ENCODE measurements at regions not wholly inside any gene's neighbourhood (a gene's known extent, or its start where the extent isn't known, plus 50 kb on each side); places are given as distances from the start of the nearest gene placed in this dataset.

DNA sequence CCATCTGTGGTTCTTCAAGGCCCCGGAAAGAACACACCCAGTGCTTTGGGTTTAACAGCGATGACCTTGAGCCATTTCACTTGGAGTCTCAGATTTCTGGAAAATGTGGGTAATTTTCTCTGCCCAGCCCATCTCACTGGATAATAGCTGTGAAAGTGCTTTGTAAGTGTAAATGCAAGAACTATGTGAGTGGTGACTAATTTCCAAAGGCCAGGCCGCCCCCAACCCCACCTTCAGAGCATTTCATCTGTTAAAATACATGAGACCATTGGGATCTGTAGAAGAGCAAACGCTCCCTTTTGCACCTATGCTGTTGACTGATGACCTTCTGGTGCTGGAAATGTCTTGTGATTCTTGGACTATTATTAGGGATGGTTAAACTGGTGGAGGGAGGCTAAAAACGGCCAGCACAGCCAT lies 196.8 kb upstream of the LPP start:
- Histone ChIP-seq H3K36me3 (ENCODE audit: control insufficient read depth in 1 of 2, insufficient read depth in 2 of 2, low read length in 2 of 2) (no peaks in the 10 kb centered on the region), H3K4me3 (ENCODE audit: low read depth in 1 of 2, low read length in 2 of 2) (no peak overlapping the region), H3K9ac (ENCODE audit: low read depth in 1 of 2, low read length in 2 of 2) (no peak overlapping the region), H3K9me3 (ENCODE audit: control insufficient read depth in 1 of 2, low read length in 2 of 2) (no peaks in the 10 kb centered on the region), H3K27me3 (ENCODE audit: control insufficient read depth in 1 of 2, insufficient read depth in 2 of 2, low read length in 2 of 2) (no peaks in the 10 kb centered on the region), H3K27ac (ENCODE audit: low read depth, low read length) (no peak overlapping the region), H3K4me1 (ENCODE audit: control insufficient read depth in 1 of 2, insufficient read depth in 2 of 2, low read length in 2 of 2) (peaks cover 12 to 20% of the 10 kb centered on the region in 2 donors)

GRCh38 chr3:187957582-187957981 lies 196.4 kb upstream of the LPP start:
- Histone ChIP-seq H3K9ac (ENCODE audit: low read depth in 1 of 2, low read length in 2 of 2) (no peak overlapping the region), H3K4me1 (ENCODE audit: control insufficient read depth in 1 of 2, insufficient read depth in 2 of 2, low read length in 2 of 2) (peaks cover 12 to 20% of the 10 kb centered on the region in 2 donors), H3K27ac (ENCODE audit: low read depth, low read length) (no peak overlapping the region), H3K36me3 (ENCODE audit: control insufficient read depth in 1 of 2, insufficient read depth in 2 of 2, low read length in 2 of 2) (no peaks in the 10 kb centered on the region), H3K4me3 (ENCODE audit: low read depth in 1 of 2, low read length in 2 of 2) (no peak overlapping the region), H3K27me3 (ENCODE audit: control insufficient read depth in 1 of 2, insufficient read depth in 2 of 2, low read length in 2 of 2) (no peaks in the 10 kb centered on the region), H3K9me3 (ENCODE audit: control insufficient read depth in 1 of 2, low read length in 2 of 2) (no peaks in the 10 kb centered on the region)

GRCh38 chr3:187958432-187959003 lies 195.4 kb upstream of the LPP start:
- no peaks in the 10 kb centered on the region for H3K36me3 ChIP-seq (ENCODE audit: control insufficient read depth in 1 of 2, insufficient read depth in 2 of 2, low read length in 2 of 2)
- peaks cover 12 to 20% of the 10 kb centered on the region in 2 donors for H3K4me1 ChIP-seq (ENCODE audit: control insufficient read depth in 1 of 2, insufficient read depth in 2 of 2, low read length in 2 of 2)
- no peaks in the 10 kb centered on the region for H3K9me3 ChIP-seq (ENCODE audit: control insufficient read depth in 1 of 2, low read length in 2 of 2)
- H3K4me3 ChIP-seq (ENCODE audit: low read depth in 1 of 2, low read length in 2 of 2): no peak overlapping the region
- H3K27ac ChIP-seq (ENCODE audit: low read depth, low read length): no peak overlapping the region
- H3K9ac ChIP-seq (ENCODE audit: low read depth in 1 of 2, low read length in 2 of 2): no peak overlapping the region
- no peaks in the 10 kb centered on the region for H3K27me3 ChIP-seq (ENCODE audit: control insufficient read depth in 1 of 2, insufficient read depth in 2 of 2, low read length in 2 of 2)

GRCh38 chr3:187960820-187961219 lies 193.1 kb upstream of the LPP start:
- Histone ChIP-seq H3K9me3 (ENCODE audit: control insufficient read depth in 1 of 2, low read length in 2 of 2) (no peaks in the 10 kb centered on the region), H3K4me1 (ENCODE audit: control insufficient read depth in 1 of 2, insufficient read depth in 2 of 2, low read length in 2 of 2) (peaks cover under 1 to 4% of the 10 kb centered on the region in 2 donors), H3K27ac (ENCODE audit: low read depth, low read length) (no peak overlapping the region), H3K36me3 (ENCODE audit: control insufficient read depth in 1 of 2, insufficient read depth in 2 of 2, low read length in 2 of 2) (no peaks in the 10 kb centered on the region), H3K9ac (ENCODE audit: low read depth in 1 of 2, low read length in 2 of 2) (no peak overlapping the region), H3K4me3 (ENCODE audit: low read depth in 1 of 2, low read length in 2 of 2) (no peak overlapping the region), H3K27me3 (ENCODE audit: control insufficient read depth in 1 of 2, insufficient read depth in 2 of 2, low read length in 2 of 2) (no peaks in the 10 kb centered on the region)

- H3K36me3 ChIP-seq (ENCODE audit: control insufficient read depth in 1 of 2, insufficient read depth in 2 of 2, low read length in 2 of 2): no peaks in the 10 kb centered on the region
- no peaks in the 10 kb centered on the region for H3K27me3 ChIP-seq (ENCODE audit: control insufficient read depth in 1 of 2, insufficient read depth in 2 of 2, low read length in 2 of 2)
- no peak overlapping the region for H3K9ac ChIP-seq (ENCODE audit: low read depth in 1 of 2, low read length in 2 of 2)
- H3K9me3 ChIP-seq (ENCODE audit: control insufficient read depth in 1 of 2, low read length in 2 of 2): no peaks in the 10 kb centered on the region
- H3K4me1 ChIP-seq (ENCODE audit: control insufficient read depth in 1 of 2, insufficient read depth in 2 of 2, low read length in 2 of 2): peaks cover 0 to 4% of the 10 kb centered on the region in 2 donors
- H3K4me3 ChIP-seq (ENCODE audit: low read depth in 1 of 2, low read length in 2 of 2): no peak overlapping the region
- H3K27ac ChIP-seq (ENCODE audit: low read depth, low read length): no peak overlapping the region
Measured at GRCh38 chr3:187961366-187961765, 192.6 kb upstream of the LPP start.

DNA sequence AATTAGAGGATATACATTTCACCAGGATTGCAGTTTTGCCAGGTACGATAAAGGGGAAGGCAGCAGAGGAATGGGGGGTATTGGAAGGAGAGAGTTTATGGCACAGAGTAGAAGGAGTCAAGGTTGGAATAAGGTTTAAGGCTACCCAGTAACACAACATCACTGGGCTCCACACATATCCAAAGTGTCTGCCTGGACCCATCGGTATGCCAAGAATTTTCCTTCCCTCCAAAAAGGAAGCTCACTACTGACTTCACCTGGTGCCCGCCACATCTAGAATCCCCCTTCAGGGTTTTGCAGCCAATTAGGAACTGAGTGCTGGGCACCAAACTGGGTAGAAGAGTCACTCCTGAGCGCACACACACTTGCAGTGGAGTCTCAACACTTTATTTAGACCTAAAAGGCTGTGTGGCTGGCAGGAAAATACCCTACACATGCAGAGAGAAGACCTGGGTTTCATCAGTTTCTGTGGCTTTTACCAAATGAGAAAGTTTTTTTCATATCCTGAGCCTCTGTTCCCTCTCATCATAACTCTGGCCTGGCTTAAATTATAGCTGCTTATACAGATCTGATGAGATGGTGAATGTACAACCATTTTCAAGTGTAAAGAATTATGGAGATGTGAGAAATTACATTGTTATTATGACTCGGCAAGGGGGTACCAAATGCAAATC lies 190.8 kb upstream of the LPP start:
- Histone ChIP-seq H3K9me3 (ENCODE audit: control insufficient read depth in 1 of 2, low read length in 2 of 2) (no peaks in the 10 kb centered on the region), H3K4me1 (ENCODE audit: control insufficient read depth in 1 of 2, insufficient read depth in 2 of 2, low read length in 2 of 2) (no peaks in the 10 kb centered on the region), H3K27me3 (ENCODE audit: control insufficient read depth in 1 of 2, insufficient read depth in 2 of 2, low read length in 2 of 2) (no peaks in the 10 kb centered on the region), H3K36me3 (ENCODE audit: control insufficient read depth in 1 of 2, insufficient read depth in 2 of 2, low read length in 2 of 2) (no peaks in the 10 kb centered on the region), H3K27ac (ENCODE audit: low read depth, low read length) (no peak overlapping the region), H3K4me3 (ENCODE audit: low read depth in 1 of 2, low read length in 2 of 2) (no peak overlapping the region), H3K9ac (ENCODE audit: low read depth in 1 of 2, low read length in 2 of 2) (no peak overlapping the region)

DNA sequence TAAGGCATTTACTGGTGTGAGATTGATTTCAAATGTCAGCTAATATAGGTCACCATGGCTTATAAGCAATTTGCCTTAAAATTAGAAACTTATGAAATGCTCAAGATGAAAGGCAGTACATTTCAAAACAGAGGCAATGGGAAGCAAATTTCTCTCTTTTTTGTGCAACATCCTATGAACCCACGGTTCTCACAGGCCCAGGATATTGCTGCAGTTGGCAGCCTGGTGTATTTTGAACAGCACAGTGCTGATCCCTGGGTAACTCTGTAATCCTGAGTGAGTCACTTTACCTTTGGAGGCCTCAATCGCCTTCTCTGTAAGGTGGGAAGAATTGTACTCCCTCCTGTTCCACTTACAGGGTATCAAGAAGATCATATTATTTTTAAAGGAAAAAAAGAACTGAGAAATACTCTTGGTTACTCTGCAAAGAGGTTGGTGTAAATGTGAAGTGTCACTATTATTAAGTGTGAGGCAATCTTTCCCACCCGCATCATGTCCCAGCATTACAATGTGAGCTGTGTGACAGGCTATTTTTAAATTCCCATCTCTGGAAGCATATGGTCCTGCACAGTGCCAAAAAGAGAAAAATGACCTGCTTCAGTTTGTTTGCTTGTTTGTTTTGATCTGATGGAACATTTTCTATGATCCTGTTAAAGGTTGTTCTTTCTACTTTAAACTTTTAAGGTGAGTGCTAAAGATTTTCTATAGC lies 190.1 kb upstream of the LPP start:
- H3K9ac ChIP-seq (ENCODE audit: low read depth in 1 of 2, low read length in 2 of 2): no peak overlapping the region
- H3K9me3 ChIP-seq (ENCODE audit: control insufficient read depth in 1 of 2, low read length in 2 of 2): no peaks in the 10 kb centered on the region
- H3K27me3 ChIP-seq (ENCODE audit: control insufficient read depth in 1 of 2, insufficient read depth in 2 of 2, low read length in 2 of 2): no peaks in the 10 kb centered on the region
- H3K4me1 ChIP-seq (ENCODE audit: control insufficient read depth in 1 of 2, insufficient read depth in 2 of 2, low read length in 2 of 2): peaks cover 0 to 4% of the 10 kb centered on the region in 2 donors
- no peak overlapping the region for H3K27ac ChIP-seq (ENCODE audit: low read depth, low read length)
- H3K4me3 ChIP-seq (ENCODE audit: low read depth in 1 of 2, low read length in 2 of 2): no peak overlapping the region
- H3K36me3 ChIP-seq (ENCODE audit: control insufficient read depth in 1 of 2, insufficient read depth in 2 of 2, low read length in 2 of 2): no peaks in the 10 kb centered on the region

DNA sequence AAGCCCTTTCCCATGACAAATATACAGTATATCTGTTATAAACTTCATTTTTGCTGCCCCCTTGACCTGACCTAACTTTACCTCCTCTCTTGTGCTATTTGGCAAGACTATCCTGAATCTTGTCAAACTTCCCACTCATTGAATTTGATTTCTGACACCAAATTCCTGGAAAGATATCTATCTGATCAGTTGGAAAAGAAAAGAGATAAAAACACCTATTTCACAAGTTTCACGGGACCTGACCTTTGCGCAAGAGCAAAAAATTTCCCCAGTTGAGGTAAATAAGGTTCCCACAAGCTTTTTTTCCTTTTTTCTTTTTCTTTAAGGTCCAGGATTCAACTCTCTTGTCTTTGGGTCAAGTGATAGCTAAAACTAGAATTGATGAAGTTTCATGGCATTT lies 189.2 kb upstream of the LPP start:
- Histone ChIP-seq H3K27ac (ENCODE audit: low read depth, low read length) (no peak overlapping the region), H3K4me3 (ENCODE audit: low read depth in 1 of 2, low read length in 2 of 2) (no peak overlapping the region), H3K9me3 (ENCODE audit: control insufficient read depth in 1 of 2, low read length in 2 of 2) (no peaks in the 10 kb centered on the region), H3K27me3 (ENCODE audit: control insufficient read depth in 1 of 2, insufficient read depth in 2 of 2, low read length in 2 of 2) (no peaks in the 10 kb centered on the region), H3K4me1 (ENCODE audit: control insufficient read depth in 1 of 2, insufficient read depth in 2 of 2, low read length in 2 of 2) (peaks cover 0 to 9% of the 10 kb centered on the region in 2 donors), H3K9ac (ENCODE audit: low read depth in 1 of 2, low read length in 2 of 2) (no peak overlapping the region), H3K36me3 (ENCODE audit: control insufficient read depth in 1 of 2, insufficient read depth in 2 of 2, low read length in 2 of 2) (no peaks in the 10 kb centered on the region)

GRCh38 chr3:187966096-187966495 lies 187.9 kb upstream of the LPP start:
- Histone ChIP-seq H3K36me3 (ENCODE audit: control insufficient read depth in 1 of 2, insufficient read depth in 2 of 2, low read length in 2 of 2) (no peaks in the 10 kb centered on the region), H3K27me3 (ENCODE audit: control insufficient read depth in 1 of 2, insufficient read depth in 2 of 2, low read length in 2 of 2) (no peaks in the 10 kb centered on the region), H3K4me3 (ENCODE audit: low read depth in 1 of 2, low read length in 2 of 2) (no peak overlapping the region), H3K9ac (ENCODE audit: low read depth in 1 of 2, low read length in 2 of 2) (no peak overlapping the region), H3K9me3 (ENCODE audit: control insufficient read depth in 1 of 2, low read length in 2 of 2) (no peaks in the 10 kb centered on the region), H3K4me1 (ENCODE audit: control insufficient read depth in 1 of 2, insufficient read depth in 2 of 2, low read length in 2 of 2) (peaks cover 0 to 9% of the 10 kb centered on the region in 2 donors), H3K27ac (ENCODE audit: low read depth, low read length) (no peak overlapping the region)

GRCh38 chr3:187966636-187967406 lies 187.1 kb upstream of the LPP start:
- no peaks in the 10 kb centered on the region for H3K9me3 ChIP-seq (ENCODE audit: control insufficient read depth in 1 of 2, low read length in 2 of 2)
- no peak overlapping the region for H3K27ac ChIP-seq (ENCODE audit: low read depth, low read length)
- no peaks in the 10 kb centered on the region for H3K27me3 ChIP-seq (ENCODE audit: control insufficient read depth in 1 of 2, insufficient read depth in 2 of 2, low read length in 2 of 2)
- H3K36me3 ChIP-seq (ENCODE audit: control insufficient read depth in 1 of 2, insufficient read depth in 2 of 2, low read length in 2 of 2): no peaks in the 10 kb centered on the region
- no peak overlapping the region for H3K9ac ChIP-seq (ENCODE audit: low read depth in 1 of 2, low read length in 2 of 2)
- H3K4me1 ChIP-seq (ENCODE audit: control insufficient read depth in 1 of 2, insufficient read depth in 2 of 2, low read length in 2 of 2): peaks cover 0 to 9% of the 10 kb centered on the region in 2 donors
- H3K4me3 ChIP-seq (ENCODE audit: low read depth in 1 of 2, low read length in 2 of 2): no peak overlapping the region
